ENCODE measurements at regions not wholly inside any gene's neighbourhood (a gene's known extent, or its start where the extent isn't known, plus 50 kb on each side); places are given as distances from the start of the nearest gene placed in this dataset.

GRCh38 chr9:81074221-81074620 is 615.1 kb downstream of the TLE1 start:
- no peaks in the 10 kb centered on the region for H3K79me2 ChIP-seq
- H3K4me2 ChIP-seq: no peak overlapping the region
- no peak for TF ChIP-seq EZH2 (IDR thresholded peaks at IDR 0.05; ENCODE audit: borderline replicate concordance)
- TF ChIP-seq, protein P1, sequence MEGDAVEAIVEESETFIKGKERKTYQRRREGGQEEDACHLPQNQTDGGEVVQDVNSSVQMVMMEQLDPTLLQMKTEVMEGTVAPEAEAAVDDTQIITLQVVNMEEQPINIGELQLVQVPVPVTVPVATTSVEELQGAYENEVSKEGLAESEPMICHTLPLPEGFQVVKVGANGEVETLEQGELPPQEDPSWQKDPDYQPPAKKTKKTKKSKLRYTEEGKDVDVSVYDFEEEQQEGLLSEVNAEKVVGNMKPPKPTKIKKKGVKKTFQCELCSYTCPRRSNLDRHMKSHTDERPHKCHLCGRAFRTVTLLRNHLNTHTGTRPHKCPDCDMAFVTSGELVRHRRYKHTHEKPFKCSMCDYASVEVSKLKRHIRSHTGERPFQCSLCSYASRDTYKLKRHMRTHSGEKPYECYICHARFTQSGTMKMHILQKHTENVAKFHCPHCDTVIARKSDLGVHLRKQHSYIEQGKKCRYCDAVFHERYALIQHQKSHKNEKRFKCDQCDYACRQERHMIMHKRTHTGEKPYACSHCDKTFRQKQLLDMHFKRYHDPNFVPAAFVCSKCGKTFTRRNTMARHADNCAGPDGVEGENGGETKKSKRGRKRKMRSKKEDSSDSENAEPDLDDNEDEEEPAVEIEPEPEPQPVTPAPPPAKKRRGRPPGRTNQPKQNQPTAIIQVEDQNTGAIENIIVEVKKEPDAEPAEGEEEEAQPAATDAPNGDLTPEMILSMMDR (IDR thresholded peaks at IDR 0.05; ENCODE audit: poor library complexity): no peak
- TF ChIP-seq EZH2phosphoT487 (IDR thresholded peaks at IDR 0.05; ENCODE audit: low read depth, severe bottlenecking, unreplicated experiment): no peak
- H3K36me3 ChIP-seq (replicated peaks; ENCODE audit: insufficient read depth, low read depth): no peaks in the 10 kb centered on the region
- DNase-seq (ENCODE audit: low spot score): no peak
- H3K27me3 ChIP-seq: no peaks in the 10 kb centered on the region
- H2AFZ ChIP-seq: no peak overlapping the region
- 82% methylated on average over 4 of the region's 4 CpGs for WGBS (ENCODE audit: low lambda C conversion rate, missing lambda C conversion rate)
- H3K4me1 ChIP-seq (ENCODE audit: insufficient read depth): no peaks in the 10 kb centered on the region
- H3K9me2 ChIP-seq (replicated peaks; ENCODE audit: insufficient read depth): no peaks in the 10 kb centered on the region
- H3K27ac ChIP-seq: no peak overlapping the region
- H3K4me3 ChIP-seq: no peak overlapping the region
- no peaks in the 10 kb centered on the region for H3K9me3 ChIP-seq (ENCODE audit: low read depth)
- no peaks in the 10 kb centered on the region for H4K20me1 ChIP-seq (ENCODE audit: insufficient read depth, poor library complexity, severe bottlenecking)

GRCh38 chr9:81073821-81074220 is 615.5 kb downstream of the TLE1 start:
- H3K27ac ChIP-seq: no peak overlapping the region

GRCh38 chr9:81072758-81073157 is 616.6 kb downstream of the TLE1 start:
- Histone ChIP-seq H3K36me3 (replicated peaks; ENCODE audit: insufficient read depth, low read depth) (no peaks in the 10 kb centered on the region), H3K4me1 (ENCODE audit: insufficient read depth) (no peaks in the 10 kb centered on the region), H3K27ac (no peak overlapping the region), H3K27me3 (no peaks in the 10 kb centered on the region), H3K4me2 (no peak overlapping the region), H4K20me1 (ENCODE audit: insufficient read depth, poor library complexity, severe bottlenecking) (no peaks in the 10 kb centered on the region), H3K9me2 (replicated peaks; ENCODE audit: insufficient read depth) (no peaks in the 10 kb centered on the region), H3K4me3 (no peak overlapping the region), H3K9me3 (ENCODE audit: low read depth) (no peaks in the 10 kb centered on the region), H3K79me2 (no peaks in the 10 kb centered on the region), H2AFZ (no peak overlapping the region)
- WGBS (ENCODE audit: low lambda C conversion rate, missing lambda C conversion rate): 92% methylated on average over 2 of the region's 2 CpGs
- DNase-seq (ENCODE audit: low spot score): no peak
- TF ChIP-seq, protein P1 (IDR thresholded peaks at IDR 0.05; ENCODE audit: poor library complexity): no peak
- TF ChIP-seq EZH2 (IDR thresholded peaks at IDR 0.05; ENCODE audit: borderline replicate concordance): no peak
- TF ChIP-seq EZH2phosphoT487 (IDR thresholded peaks at IDR 0.05; ENCODE audit: low read depth, severe bottlenecking, unreplicated experiment): no peak

More at GRCh38 chr9:81073821-81074220, 615.5 kb downstream of the TLE1 start:
- Histone ChIP-seq H4K20me1 (ENCODE audit: insufficient read depth, poor library complexity, severe bottlenecking) (no peaks in the 10 kb centered on the region), H3K27me3 (no peaks in the 10 kb centered on the region), H3K4me1 (ENCODE audit: insufficient read depth) (no peaks in the 10 kb centered on the region), H3K4me3 (no peak overlapping the region), H3K9me3 (ENCODE audit: low read depth) (no peaks in the 10 kb centered on the region), H3K9me2 (replicated peaks; ENCODE audit: insufficient read depth) (no peaks in the 10 kb centered on the region), H3K79me2 (no peaks in the 10 kb centered on the region), H2AFZ (no peak overlapping the region), H3K4me2 (no peak overlapping the region), H3K36me3 (replicated peaks; ENCODE audit: insufficient read depth, low read depth) (no peaks in the 10 kb centered on the region)
- no peak for DNase-seq (ENCODE audit: low spot score)
- no peak for TF ChIP-seq EZH2 (IDR thresholded peaks at IDR 0.05; ENCODE audit: borderline replicate concordance)
- no peak for TF ChIP-seq EZH2phosphoT487 (IDR thresholded peaks at IDR 0.05; ENCODE audit: low read depth, severe bottlenecking, unreplicated experiment)
- TF ChIP-seq, protein P1 (IDR thresholded peaks at IDR 0.05; ENCODE audit: poor library complexity): no peak
- 78% methylated on average over 4 of the region's 4 CpGs for WGBS (ENCODE audit: low lambda C conversion rate, missing lambda C conversion rate)

DNA sequence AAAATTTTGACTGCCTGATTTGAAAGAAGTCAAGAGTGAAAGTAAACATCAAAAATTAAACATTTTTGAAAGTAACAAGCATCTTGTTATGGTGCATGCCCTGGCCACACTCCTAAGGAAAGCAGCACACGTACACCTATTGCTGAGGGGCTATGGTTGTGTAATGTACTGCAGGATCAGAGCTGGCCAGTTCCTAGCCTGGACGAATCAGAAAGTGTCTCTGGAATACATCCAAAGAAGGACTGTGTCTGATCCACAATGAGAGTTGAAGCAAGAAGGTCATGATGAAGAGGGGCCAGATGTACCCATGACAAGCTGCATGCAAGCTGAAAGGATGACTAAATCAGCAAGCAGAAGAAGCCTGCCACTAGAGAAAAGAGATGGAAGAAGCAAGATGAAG is 618.2 kb downstream of the TLE1 start:
- Histone ChIP-seq H3K4me3 (no peak overlapping the region), H3K4me2 (no peak overlapping the region), H4K20me1 (ENCODE audit: insufficient read depth, poor library complexity, severe bottlenecking) (no peaks in the 10 kb centered on the region), H2AFZ (no peak overlapping the region), H3K9me2 (replicated peaks; ENCODE audit: insufficient read depth) (no peaks in the 10 kb centered on the region), H3K79me2 (no peaks in the 10 kb centered on the region), H3K27ac (no peak overlapping the region), H3K36me3 (replicated peaks; ENCODE audit: insufficient read depth, low read depth) (no peaks in the 10 kb centered on the region), H3K27me3 (no peaks in the 10 kb centered on the region), H3K4me1 (ENCODE audit: insufficient read depth) (no peaks in the 10 kb centered on the region), H3K9me3 (ENCODE audit: low read depth) (no peaks in the 10 kb centered on the region)
- 41% methylated on average over 2 of the region's 2 CpGs for WGBS (ENCODE audit: low lambda C conversion rate, missing lambda C conversion rate)
- no peak for DNase-seq (ENCODE audit: low spot score)
- TF ChIP-seq, protein P1 (IDR thresholded peaks at IDR 0.05; ENCODE audit: poor library complexity): no peak
- TF ChIP-seq EZH2 (IDR thresholded peaks at IDR 0.05; ENCODE audit: borderline replicate concordance): no peak
- no peak for TF ChIP-seq EZH2phosphoT487 (IDR thresholded peaks at IDR 0.05; ENCODE audit: low read depth, severe bottlenecking, unreplicated experiment)

All from hepatocyte (in vitro differentiated cells).